Activated T-cell treated with anti-CD3 and anti-CD28 coated beads, Interleukin-2, amount 50 U/mL, for 1 hour (primary cell): ENCODE measurements at regions not wholly inside any gene's neighbourhood (a gene's known extent, or its start where the extent isn't known, plus 50 kb on each side); places are given as distances from the start of the nearest gene placed in this dataset.

Source experiments
- DNase-seq: peaks from one replicate; pipeline ENCODE4 v3.0.0-alpha.2; 2020

GRCh38 chr2:6071519-6071918 lies 379.3 kb downstream of the SOX11 start:
- no peak for DNase-seq

DNA sequence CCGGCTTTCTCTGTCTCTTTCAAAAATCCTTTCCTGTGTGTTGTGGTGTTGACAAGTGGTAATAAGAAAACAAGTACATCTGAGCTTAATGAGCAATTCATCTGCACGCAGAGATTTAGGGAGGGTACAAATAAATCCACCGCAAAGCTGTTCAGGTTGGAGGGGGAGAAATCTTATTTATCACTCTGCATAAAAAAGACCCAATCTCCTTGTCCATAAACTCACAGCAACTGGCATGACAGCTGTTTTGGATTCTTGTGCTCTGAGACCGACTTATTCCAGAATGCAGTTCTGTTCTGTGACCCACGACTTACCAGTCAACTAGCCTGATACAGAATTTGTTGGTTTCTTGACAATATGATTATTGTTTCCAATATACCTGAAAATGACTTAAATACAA lies 380.1 kb downstream of the SOX11 start:
- DNase-seq: no peak

DNA sequence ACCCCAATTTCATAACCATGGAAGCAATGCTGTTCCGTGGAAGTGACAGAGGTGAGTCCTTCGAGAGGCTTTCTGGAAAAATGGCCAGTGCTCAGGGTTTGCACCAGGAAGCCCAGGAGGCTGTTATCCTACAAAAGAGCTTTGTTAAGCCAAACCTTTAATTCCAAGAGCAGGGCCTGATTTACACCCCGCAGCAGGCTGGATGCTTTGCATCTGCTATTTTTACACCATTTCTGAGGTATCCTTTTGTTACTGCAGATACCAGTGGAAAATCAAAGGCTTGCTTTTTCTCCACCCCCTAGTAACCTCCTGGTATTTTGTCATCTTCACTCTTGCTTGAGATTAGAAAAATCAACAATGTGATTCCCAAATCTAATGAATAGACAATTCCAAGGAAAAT lies 380.6 kb downstream of the SOX11 start:
- no peak for DNase-seq

- no peak for DNase-seq
Measured at GRCh38 chr2:6073191-6074088, 381.3 kb downstream of the SOX11 start.

- DNase-seq: no peak
Measured at GRCh38 chr2:6074089-6074643, 382.0 kb downstream of the SOX11 start.

DNA sequence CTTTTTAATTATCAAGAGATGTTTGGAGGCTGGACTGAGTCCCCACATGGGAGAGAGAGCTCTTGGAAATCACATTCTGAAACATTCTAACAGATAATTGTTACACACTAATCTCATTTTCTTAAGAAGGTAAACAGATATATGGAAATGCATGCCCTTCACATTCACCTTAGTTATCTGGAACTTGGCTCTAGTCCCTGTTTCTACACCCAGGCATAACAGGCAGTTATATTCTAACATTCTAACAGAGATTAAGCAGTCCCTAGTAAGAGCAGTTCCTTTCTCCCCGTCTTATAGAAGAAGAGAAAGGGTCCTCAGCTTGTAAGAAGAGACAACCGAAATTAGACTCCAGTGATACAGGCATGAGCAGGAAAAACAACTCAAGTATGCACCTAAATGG lies 385.4 kb downstream of the SOX11 start:
- no peak for DNase-seq

DNA sequence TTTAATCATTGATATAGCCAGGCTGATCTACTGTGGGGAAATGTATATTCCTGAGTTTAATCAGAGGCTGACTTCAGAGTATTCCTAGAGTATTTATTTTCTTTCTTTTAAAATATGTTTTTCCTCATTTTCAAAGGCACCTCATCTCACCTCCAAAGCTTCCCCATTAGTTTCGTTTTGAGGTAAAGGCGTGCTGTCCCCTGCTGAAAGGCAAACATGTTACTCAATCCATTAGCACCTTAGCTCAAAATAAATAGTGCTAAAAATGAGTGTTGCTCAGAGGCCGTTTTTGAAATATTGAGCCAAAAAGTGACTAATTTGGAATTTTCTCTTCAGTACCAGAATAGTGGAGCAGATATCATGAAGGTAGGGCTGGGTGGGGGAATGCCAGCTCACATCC lies 386.2 kb downstream of the SOX11 start:
- DNase-seq: no peak

DNA sequence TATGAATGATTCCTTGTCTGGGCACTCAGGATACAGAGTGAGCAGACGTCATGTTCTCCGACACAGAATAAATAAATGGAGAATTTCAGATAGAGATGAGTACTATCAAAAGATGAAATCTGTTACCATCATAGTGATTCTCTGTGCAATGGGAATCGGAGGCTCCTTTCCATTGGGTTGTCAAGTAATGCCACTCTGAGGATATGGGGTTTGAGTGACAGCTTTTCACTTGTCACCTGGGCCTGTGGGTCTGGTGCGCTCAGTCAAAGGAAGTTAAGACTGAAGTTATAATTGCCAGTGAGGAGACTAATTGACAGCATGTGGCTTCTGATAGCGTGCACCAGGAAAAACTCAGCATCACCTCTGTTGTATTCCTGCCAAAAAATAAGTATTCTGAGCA lies 387.2 kb downstream of the SOX11 start:
- no peak for DNase-seq

- DNase-seq: no peak
Measured at GRCh38 chr2:6080932-6081753, 389.0 kb downstream of the SOX11 start.

GRCh38 chr2:6081955-6082624 lies 389.9 kb downstream of the SOX11 start:
- no peak for DNase-seq

- no peak for DNase-seq
Measured at GRCh38 chr2:6082625-6083018, 390.4 kb downstream of the SOX11 start.

- no peak for DNase-seq
Measured at GRCh38 chr2:6083136-6083535, 391.0 kb downstream of the SOX11 start.

GRCh38 chr2:6089474-6089873 lies 397.3 kb downstream of the SOX11 start:
- DNase-seq: no peak

DNA sequence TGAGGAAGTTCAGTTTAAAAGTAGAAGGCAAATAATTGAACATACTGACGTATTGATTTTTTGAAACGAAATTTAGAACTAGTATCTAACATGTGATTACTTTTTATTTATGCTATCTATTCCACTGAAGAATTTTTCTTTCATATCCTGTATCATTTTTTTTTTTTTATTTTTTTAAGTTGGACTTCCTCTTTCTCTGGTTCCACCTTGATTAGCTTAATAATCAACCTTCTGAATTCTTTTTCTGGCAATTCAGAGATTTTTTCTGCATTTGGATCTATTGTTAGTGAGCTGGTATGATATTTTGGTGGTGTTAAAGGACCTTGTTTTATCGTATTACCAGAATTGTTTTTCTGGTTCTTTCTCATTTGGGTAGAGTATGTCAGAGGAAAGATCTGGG lies 411.2 kb downstream of the SOX11 start:
- DNase-seq: no peak

DNA sequence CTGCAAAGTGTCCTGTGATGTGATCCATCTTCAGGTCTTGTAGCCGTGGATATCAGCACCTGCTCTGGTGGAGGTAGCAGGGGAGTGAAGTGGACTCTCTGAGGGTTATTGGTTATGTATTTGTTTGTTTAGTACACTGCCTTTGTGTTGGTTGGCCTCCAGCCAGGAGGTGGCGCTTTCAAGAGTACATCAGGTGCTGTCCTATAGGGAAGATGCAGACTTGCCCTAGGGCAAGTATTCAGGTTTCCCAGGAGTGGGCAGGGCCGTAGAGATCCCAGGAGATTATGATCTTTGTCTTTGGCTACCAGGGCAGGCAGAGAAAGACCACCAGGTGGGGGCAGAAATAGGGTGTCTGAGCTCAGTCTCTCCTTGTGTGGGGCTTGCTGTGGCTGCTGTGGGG lies 411.8 kb downstream of the SOX11 start:
- DNase-seq: no peak

- DNase-seq: no peak
Measured at GRCh38 chr2:6107290-6107689, 415.1 kb downstream of the SOX11 start.

GRCh38 chr2:6109831-6110230 lies 417.6 kb downstream of the SOX11 start:
- no peak for DNase-seq

DNA sequence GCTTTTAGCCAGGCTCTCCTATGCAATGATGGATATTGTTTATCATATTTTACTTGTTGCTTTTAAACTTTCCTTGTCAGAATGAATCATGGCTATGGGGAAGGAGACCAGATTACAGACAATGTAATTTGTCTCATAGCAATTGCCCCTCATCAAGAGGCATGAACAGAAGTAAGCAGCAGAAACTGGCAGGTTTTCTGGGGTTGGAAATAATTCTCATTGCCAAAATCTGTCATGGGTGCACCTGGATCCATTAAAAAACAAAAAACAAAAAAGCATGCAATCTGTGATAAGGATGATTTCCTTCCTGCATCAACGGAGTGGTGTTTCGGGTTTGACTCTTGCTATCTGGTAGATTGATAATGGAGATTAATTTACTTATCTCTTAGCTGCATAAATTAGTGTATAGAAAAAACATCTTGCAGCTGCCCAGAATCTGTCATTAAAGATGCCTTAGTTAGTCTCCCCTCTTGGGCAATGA lies 419.6 kb downstream of the SOX11 start:
- no peak for DNase-seq

GRCh38 chr2:6113786-6114185 lies 421.6 kb downstream of the SOX11 start:
- DNase-seq: no peak

DNA sequence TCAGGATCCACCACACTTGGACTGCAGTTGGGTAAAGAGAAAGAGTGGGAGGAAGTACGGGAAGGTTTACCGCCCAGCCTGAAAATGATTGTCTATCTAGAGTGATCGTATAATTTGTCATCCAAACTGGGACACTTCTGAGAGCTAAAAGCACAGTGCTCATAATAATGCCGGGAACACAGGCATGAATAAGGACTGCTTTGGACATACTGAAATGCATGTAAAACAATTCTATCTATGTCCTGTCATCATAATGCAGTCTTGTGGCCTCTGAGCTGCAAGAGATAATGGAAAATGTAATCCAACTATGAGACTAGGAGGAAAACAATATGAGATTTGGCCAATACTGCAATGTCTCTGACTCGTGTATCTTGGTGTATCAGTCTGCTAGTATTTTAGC lies 435.5 kb downstream of the SOX11 start:
- DNase-seq: no peak

DNA sequence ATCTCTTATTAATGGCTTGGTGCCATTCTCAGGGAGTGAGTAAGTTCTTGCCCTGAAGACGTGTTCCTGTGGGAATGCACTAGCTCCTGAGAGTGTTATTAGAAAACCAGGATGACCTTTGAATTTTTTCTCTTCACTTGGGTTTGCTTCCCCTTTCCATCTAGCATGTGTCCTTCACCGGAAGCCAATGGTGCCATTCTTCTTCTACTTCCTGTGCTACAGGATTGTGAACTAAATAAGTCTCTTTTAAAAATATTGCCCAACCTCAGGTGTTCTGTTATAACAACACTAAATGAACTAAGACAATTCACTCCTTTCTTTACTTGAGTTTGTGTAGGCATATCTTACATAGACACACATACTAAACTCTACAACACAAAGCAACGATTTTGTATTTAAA lies 447.0 kb downstream of the SOX11 start:
- no peak for DNase-seq

DNA sequence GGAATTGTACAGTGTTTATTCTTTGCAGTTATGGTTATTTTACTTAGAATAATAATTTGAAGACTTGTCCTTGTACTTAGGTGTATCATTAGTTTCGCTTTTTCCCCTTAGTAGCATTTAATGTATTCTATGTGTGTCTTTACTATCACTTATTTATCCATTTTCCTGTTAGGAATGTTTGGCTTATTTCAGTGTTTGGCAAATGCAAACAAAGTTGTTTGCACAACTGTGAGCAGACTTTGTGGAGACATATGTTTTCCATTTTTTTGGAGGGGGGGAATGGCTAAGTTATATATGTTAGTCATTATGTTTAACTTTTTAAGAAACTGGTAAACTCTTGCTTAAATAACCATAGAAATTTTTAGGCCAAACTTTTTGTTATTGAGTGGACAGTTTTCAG lies 447.7 kb downstream of the SOX11 start:
- no peak for DNase-seq

DNA sequence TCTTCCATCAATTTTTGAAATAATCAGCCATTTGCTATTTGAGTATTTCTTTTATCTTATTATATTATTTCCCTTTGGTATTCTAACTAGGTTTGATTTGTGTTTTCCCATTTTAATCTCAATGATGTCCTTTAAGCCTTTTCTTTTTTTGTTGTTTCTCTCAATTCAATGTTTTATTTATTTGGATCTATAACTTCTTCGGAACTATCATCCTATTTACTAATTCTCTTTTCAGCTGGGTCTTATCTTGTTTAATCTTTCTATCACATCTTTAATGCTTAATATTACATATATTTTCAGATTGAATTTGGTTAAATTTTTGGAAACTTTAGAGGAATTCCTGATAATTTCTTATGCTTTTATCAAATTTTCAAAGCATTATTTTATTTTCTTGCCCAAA lies 448.3 kb downstream of the SOX11 start:
- no peak for DNase-seq
